GM12873 (cell line): ENCODE measurements at regions not wholly inside any gene's neighbourhood (a gene's known extent, or its start where the extent isn't known, plus 50 kb on each side); places are given as distances from the start of the nearest gene placed in this dataset.

Source experiments
- TF ChIP-seq, protein P1 (sequence below): IDR thresholded peaks from 2 replicates; pipeline ENCODE4 v1.5.1; 2012; ENCODE audit warnings: low read depth, mild to moderate bottlenecking, moderate library complexity, low read length, control low read depth; ENCODE audit not compliant: insufficient read depth; ENCODE audit errors: missing control alignments

DNA sequence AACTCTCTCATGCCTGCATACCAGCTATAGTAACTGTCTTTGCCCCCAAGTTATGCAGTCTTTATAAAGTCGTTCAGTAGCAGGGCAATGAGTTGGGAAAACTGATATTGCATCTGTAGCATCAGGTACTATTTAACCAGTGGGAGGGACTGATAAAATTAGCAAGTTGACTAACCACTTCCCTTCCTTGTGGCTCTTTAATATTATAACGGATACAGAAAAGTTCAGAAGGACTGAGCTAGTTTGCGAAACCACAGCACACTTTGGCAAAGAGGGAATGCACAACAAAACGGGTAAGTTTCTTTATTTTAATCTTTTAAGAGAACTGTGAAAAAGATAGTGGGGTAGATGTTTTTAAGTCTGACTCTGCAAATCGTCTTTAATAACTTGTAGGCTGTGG is 205.3 kb upstream of the HDAC9 start:
- TF ChIP-seq, protein P1, sequence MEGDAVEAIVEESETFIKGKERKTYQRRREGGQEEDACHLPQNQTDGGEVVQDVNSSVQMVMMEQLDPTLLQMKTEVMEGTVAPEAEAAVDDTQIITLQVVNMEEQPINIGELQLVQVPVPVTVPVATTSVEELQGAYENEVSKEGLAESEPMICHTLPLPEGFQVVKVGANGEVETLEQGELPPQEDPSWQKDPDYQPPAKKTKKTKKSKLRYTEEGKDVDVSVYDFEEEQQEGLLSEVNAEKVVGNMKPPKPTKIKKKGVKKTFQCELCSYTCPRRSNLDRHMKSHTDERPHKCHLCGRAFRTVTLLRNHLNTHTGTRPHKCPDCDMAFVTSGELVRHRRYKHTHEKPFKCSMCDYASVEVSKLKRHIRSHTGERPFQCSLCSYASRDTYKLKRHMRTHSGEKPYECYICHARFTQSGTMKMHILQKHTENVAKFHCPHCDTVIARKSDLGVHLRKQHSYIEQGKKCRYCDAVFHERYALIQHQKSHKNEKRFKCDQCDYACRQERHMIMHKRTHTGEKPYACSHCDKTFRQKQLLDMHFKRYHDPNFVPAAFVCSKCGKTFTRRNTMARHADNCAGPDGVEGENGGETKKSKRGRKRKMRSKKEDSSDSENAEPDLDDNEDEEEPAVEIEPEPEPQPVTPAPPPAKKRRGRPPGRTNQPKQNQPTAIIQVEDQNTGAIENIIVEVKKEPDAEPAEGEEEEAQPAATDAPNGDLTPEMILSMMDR, result no peak

DNA sequence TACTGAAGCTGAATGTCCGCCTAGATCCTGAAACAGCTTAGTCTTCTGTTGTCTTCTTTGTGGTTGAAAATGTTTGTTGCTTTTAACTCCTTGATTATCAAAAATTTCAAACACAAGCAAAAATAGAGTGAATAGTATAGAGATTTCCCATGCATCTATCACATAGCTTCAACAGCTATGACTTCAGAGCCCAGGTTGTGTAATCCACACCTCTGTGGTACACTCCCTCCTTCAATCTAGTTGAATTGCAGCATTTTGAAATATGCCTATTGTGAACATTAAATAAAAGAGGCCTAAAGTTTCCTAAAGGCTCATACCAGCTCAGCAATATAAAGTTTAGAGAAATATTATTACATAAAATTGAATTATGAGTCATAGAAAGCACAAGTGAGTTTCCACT is 204.7 kb upstream of the HDAC9 start:
- TF ChIP-seq, protein P1, result no peak

DNA sequence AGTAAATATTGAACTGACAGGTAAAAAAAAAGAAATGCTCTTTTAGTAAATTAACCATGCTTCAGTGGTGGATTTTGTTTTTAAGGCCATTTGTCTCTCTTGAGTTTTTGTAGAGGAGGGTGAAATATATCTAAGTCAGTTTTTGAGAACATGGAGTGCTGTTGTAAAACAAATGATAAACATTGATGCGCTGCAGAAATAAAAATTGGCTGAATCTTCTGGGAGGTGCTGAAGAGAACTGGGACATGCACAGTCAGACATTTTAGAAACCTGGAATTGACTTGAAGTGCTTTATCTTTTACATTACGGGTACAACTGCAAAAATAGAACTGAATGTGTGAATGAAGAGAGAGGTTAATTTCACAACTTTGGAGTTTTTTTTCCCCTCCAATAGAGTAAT is 203.0 kb upstream of the HDAC9 start:
- TF ChIP-seq, protein P1, result no peak

DNA sequence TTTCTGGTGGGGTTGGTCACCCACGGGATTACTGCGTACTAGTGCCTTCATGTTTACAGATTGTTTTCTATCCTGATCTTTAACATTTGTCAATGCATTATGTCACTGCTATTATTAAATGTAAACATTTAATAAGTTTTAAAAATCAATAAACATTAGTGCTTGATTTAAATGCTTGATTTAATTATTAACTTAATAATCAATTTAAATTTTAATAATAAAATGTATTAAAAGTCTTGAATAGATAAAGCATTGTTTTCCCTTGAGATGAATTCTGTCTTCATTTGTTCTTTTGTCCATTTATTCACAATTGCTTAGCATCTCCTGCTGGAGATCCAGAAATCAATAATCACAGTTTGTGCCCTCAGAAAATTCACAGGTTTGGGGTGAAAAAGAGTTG is 201.8 kb upstream of the HDAC9 start:
- TF ChIP-seq, protein P1, result no peak

DNA sequence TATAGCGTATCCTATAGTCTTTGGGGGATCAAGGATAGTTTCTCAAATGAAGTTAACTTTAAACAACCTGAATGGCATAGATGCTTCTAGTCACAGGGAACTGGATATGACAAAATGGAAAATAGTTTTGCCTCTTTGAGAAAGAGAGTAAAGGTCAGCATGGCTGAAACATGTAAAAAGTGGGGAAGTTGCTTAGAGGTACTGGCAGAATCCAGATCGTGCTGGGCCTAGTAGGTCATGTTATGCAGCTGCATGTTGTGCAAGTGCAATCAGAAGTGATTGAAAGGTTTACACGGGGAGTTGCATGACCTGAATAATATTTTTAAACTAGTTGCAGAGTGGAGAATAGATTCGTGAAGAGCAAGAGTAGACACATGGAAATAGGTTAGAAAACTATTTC is 201.1 kb upstream of the HDAC9 start:
- TF ChIP-seq, protein P1, result no peak

DNA sequence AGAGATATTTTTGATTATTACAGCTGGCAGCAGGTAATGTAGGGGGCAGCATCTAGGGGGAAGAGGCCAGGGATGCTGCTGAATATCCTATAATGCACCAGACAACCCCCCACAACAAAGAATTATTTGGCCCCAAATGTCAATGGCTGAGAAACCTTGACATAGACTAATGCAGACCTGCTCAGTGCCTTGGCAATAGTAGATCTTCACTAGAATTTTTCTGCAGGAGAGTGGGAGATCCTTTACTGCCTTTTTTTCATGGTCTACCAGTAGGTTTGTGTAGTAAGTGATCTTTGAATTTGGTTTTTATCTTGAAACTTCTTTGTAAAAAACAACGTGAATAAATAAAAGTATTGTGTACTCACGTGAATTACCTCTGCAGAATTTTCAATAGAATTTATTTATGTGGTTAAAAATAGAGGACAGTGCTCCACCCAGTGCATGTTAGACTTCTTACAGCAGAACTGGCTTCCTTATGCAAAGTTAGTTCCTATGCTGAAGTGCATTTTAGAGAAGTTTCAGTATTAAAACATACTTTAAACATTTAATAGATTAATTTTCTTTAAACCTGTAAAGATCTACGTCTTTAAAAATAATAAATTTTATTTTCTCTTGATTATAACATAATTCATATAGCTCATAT is 199.6 kb upstream of the HDAC9 start:
- TF ChIP-seq, protein P1, result no peak

DNA sequence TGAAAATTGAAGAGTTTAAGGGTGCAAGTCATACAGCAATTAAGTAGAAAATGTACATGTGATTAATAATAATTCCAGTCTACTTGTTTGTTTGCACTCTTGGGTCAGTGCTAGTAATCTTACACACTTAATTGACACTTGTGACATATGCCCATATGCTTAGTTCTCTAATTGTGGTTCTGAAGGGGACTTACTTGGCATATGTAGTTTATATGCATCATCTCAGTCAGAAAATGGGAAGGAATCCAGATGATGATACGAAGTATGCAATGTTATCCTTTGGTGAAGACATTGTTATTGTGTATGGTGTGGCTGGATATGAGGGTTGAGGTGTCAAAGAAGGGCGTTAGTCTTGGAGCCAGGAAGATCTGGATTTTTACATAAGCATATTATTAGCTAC is 193.5 kb upstream of the HDAC9 start:
- TF ChIP-seq, protein P1, result no peak
